ENCODE measurements at regions not wholly inside any gene's neighbourhood (a gene's known extent, or its start where the extent isn't known, plus 50 kb on each side); places are given as distances from the start of the nearest gene placed in this dataset.

GRCh38 chr3:102529452-102529851 lies 94.6 kb downstream of the ZPLD1 start:
- TF ChIP-seq, protein P1, sequence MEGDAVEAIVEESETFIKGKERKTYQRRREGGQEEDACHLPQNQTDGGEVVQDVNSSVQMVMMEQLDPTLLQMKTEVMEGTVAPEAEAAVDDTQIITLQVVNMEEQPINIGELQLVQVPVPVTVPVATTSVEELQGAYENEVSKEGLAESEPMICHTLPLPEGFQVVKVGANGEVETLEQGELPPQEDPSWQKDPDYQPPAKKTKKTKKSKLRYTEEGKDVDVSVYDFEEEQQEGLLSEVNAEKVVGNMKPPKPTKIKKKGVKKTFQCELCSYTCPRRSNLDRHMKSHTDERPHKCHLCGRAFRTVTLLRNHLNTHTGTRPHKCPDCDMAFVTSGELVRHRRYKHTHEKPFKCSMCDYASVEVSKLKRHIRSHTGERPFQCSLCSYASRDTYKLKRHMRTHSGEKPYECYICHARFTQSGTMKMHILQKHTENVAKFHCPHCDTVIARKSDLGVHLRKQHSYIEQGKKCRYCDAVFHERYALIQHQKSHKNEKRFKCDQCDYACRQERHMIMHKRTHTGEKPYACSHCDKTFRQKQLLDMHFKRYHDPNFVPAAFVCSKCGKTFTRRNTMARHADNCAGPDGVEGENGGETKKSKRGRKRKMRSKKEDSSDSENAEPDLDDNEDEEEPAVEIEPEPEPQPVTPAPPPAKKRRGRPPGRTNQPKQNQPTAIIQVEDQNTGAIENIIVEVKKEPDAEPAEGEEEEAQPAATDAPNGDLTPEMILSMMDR (IDR thresholded peaks at IDR 0.05; ENCODE audit: borderline replicate concordance, insufficient read depth, low read depth, low read length), result no peak
- H3K4me3 ChIP-seq (ENCODE audit: low read depth, low read length), result no peak overlapping the region

- TF ChIP-seq, protein P1 (IDR thresholded peaks at IDR 0.05; ENCODE audit: borderline replicate concordance, insufficient read depth, low read depth, low read length), result no peak
Measured at GRCh38 chr3:102530415-102531181, 95.8 kb downstream of the ZPLD1 start.

DNA sequence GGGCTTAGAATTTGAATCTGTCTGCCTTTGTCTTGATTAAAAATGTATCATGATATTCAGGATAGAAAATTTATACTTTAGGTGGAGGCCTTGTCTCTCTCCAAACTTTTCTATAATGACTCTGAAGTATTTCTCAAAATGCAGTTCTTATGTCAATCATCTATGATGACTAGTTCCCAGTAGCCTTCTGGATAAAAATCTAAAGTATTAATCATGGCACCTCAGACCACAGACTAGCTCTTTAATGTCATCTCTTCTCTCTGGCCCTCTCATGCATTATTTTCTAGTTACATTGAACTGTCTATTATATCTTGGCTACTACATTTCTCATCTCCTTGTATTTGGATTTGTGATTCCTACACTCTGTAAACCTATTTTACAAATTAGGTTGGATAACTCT lies 96.9 kb downstream of the ZPLD1 start:
- H3K4me3 ChIP-seq (ENCODE audit: low read depth, low read length), result no peak overlapping the region
- TF ChIP-seq, protein P1 (IDR thresholded peaks at IDR 0.05; ENCODE audit: borderline replicate concordance, insufficient read depth, low read depth, low read length), result no peak

More at GRCh38 chr3:102530415-102531181, 95.8 kb downstream of the ZPLD1 start:
- H3K4me3 ChIP-seq (ENCODE audit: low read depth, low read length), result no peak overlapping the region

GRCh38 chr3:102532901-102533300 lies 98.1 kb downstream of the ZPLD1 start:
- H3K4me3 ChIP-seq (ENCODE audit: low read depth, low read length), result no peak overlapping the region
- TF ChIP-seq, protein P1 (IDR thresholded peaks at IDR 0.05; ENCODE audit: borderline replicate concordance, insufficient read depth, low read depth, low read length), result no peak

DNA sequence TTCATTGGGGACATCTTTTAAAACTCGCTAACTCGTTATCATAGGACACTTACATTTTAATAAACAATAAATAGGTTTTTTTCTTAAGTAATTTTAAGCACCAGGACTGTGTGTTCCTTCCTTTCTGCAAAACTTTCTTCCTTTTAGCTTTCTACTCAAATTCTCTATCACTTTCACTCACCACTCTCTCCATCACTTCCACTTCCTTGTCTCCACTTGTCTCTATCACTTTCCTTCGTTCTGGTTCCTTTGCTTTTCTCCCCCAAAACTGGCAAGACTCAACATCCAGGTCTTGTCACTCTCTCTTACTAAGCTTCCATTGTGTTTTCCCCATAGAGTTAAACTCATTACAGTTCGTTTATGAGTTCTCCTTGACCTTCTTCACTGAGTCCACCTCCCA lies 99.0 kb downstream of the ZPLD1 start:
- TF ChIP-seq, protein P1 (IDR thresholded peaks at IDR 0.05; ENCODE audit: borderline replicate concordance, insufficient read depth, low read depth, low read length), result no peak
- no peak overlapping the region for H3K4me3 ChIP-seq (ENCODE audit: low read depth, low read length)

GRCh38 chr3:102536456-102536855 lies 101.6 kb downstream of the ZPLD1 start:
- no peak overlapping the region for H3K4me3 ChIP-seq (ENCODE audit: low read depth, low read length)

More at GRCh38 chr3:102536456-102536855, 101.6 kb downstream of the ZPLD1 start:
- TF ChIP-seq, protein P1 (IDR thresholded peaks at IDR 0.05; ENCODE audit: borderline replicate concordance, insufficient read depth, low read depth, low read length), result no peak
